Panc1 (cell line): ENCODE measurements at regions not wholly inside any gene's neighbourhood (a gene's known extent, or its start where the extent isn't known, plus 50 kb on each side); places are given as distances from the start of the nearest gene placed in this dataset.

ENCODE experiments used
- ATAC-seq: fragments of 200-7000 bp; cut with Tn5 transposase; 2 replicates; pipeline ENCODE4 v1.9.1; 2020; ENCODE audit warnings: mild to moderate bottlenecking, moderate library complexity
- BruUV-seq: library from RNA; stranded (reverse); fragments of 400-500 nt; replicated peaks from 2 replicates; lab custom pipeline; 2021; lab: Mats Ljungman, UMichigan
- CTCF ChIA-PET: fragments of 300-600 bp; sonication (Branson Sonifier 250); formaldehyde crosslinking; loops from one replicate; lab custom pipeline; 2022; ENCODE audit warnings: antibody characterized with exemption; lab: Charles Lee
- POLR2A ChIA-PET: fragments of 300-600 bp; sonication (Branson Sonifier 250); formaldehyde crosslinking; loops from one replicate; lab custom pipeline; 2022; ENCODE audit warnings: antibody characterized with exemption; lab: Charles Lee
- DNase-seq: peaks from one replicate; pipeline ENCODE4 v3.0.0-alpha.2; 2010; ENCODE audit warnings: low read depth, low spot score
- H3K27ac ChIP-seq: 2 replicates; pipeline ENCODE4 v1.5.1; 2011; ENCODE audit warnings: mild to moderate bottlenecking, low read length, inconsistent platforms
- H3K27me3 ChIP-seq: fragments of 200-500 bp; sonication (Bioruptor generic); 2 replicates; pipeline ENCODE4 v1.6.0; 2014; ENCODE audit warnings: low read length, inconsistent platforms; ENCODE audit not compliant: control insufficient read depth, insufficient read depth
- H3K36me3 ChIP-seq: fragments of 200-500 bp; sonication (Bioruptor generic); 2 replicates; pipeline ENCODE4 v1.5.1; 2014; ENCODE audit warnings: inconsistent platforms, mild to moderate bottlenecking, low read length, moderate library complexity; ENCODE audit not compliant: control insufficient read depth, insufficient read depth
- H3K4me1 ChIP-seq: 2 replicates; pipeline ENCODE4 v1.5.1; 2011; ENCODE audit warnings: inconsistent platforms, mild to moderate bottlenecking, low read length, moderate library complexity; ENCODE audit not compliant: control insufficient read depth, insufficient read depth
- H3K4me3 ChIP-seq, 2 experiments: 2 replicates each; pipeline ENCODE4 v1.5.1; 2011 to 2012; ENCODE audit warnings: low read depth in 2 of 2, low read length in 2 of 2, mild to moderate bottlenecking in 2 of 2, inconsistent platforms in 1 of 2, moderate library complexity in 1 of 2
- H3K9me3 ChIP-seq: fragments of 200-500 bp; sonication (Bioruptor generic); 2 replicates; pipeline ENCODE4 v1.5.1; 2014; ENCODE audit warnings: low read depth, mild to moderate bottlenecking, inconsistent platforms, low read length, moderate library complexity; ENCODE audit not compliant: control insufficient read depth, insufficient read depth
- CTCF ChIP-seq: fragments of 450-650 bp; IDR thresholded peaks from 2 replicates; pipeline ENCODE4 v1.5.1; 2017; ENCODE audit warnings: mild to moderate bottlenecking
- POLR2AphosphoS5 ChIP-seq: IDR thresholded peaks from 2 replicates; pipeline ENCODE4 v1.6.1; 2012; ENCODE audit warnings: mild to moderate bottlenecking, low read depth, low read length, moderate library complexity
- REST ChIP-seq, 2 experiments: IDR thresholded peaks; 2 replicates each; pipeline ENCODE4 v1.6.1; 2011 to 2012; ENCODE audit warnings: low read depth in 2 of 2, control low read depth in 1 of 2, low read length in 1 of 2, mild to moderate bottlenecking in 1 of 2, moderate library complexity in 1 of 2; ENCODE audit not compliant: insufficient read depth in 1 of 2
- SIN3A ChIP-seq: IDR thresholded peaks from 2 replicates; pipeline ENCODE4 v1.6.1; 2012; ENCODE audit warnings: low read depth, mild to moderate bottlenecking, low read length, moderate library complexity, borderline replicate concordance; ENCODE audit not compliant: insufficient read depth
- TCF7L2 ChIP-seq: IDR thresholded peaks from 2 replicates; pipeline ENCODE4 v1.6.1; 2011; ENCODE audit warnings: mild to moderate bottlenecking, low read depth, low read length, inconsistent platforms
- in situ Hi-C: cut with HindIII; loops from 2 replicates; pipeline ENCODE4 v1.10.0; 2016; ENCODE audit warnings: low sequenced_read_pairs, low pct_unique_long_range_greater_than_20kb
- intact Hi-C: fragments of 100-400 bp; cut with micrococcal nuclease; formaldehyde crosslinking; loops from one replicate; pipeline ENCODE4 v1.10.0; 2022; ENCODE audit not compliant: unreplicated experiment

DNA sequence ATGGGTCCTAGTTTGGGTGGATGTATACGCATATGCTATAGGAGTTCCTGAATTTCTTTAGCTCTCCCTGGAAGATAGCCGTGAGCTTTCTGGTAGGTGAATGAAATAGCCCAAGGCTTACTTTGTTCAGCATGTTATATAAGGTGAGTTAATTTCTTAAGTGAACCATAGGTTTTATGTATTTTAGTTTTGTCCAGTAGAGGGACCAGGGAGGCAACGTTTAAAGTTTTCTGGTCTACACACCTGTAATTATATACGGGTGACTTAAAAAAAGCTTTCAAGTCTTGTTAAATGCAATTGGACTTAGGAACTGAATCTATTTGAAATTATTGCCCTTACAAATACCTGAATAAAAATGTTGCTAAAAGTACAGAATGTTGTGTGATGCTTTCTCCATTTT is 402.5 kb upstream of the DDX18 start:
- TF ChIP-seq CTCF (no peak), POLR2AphosphoS5 (no peak), SIN3A (no peak), REST (IDR thresholded peaks at IDR 0.05; ENCODE audit: insufficient read depth in 1 of 2, low read depth in 2 of 2, low read length in 1 of 2) (no peak), TCF7L2 (no peak)
- Histone ChIP-seq H3K9me3 (no peaks in the 10 kb centered on the region), H3K27ac (no peak overlapping the region), H3K4me3 (no peak overlapping the region), H3K4me1 (no peaks in the 10 kb centered on the region), H3K27me3 (no peaks in the 10 kb centered on the region), H3K36me3 (no peaks in the 10 kb centered on the region)
- intact Hi-C loops (no loop called here), in situ Hi-C loops (no loop called here)
- no peak for ATAC-seq
- ChIA-PET POLR2A (no interaction called here), CTCF (no interaction called here)
- BruUV-seq, result no TSS peak
- DNase-seq, result no peak

GRCh38 chr2:117432746-117433145 is 381.7 kb upstream of the DDX18 start:
- H3K27me3 ChIP-seq, result no peaks in the 10 kb centered on the region
- H3K27ac ChIP-seq, result no peak overlapping the region
- no peak for DNase-seq
- no peaks in the 10 kb centered on the region for H3K4me1 ChIP-seq
- CTCF ChIA-PET, result no interaction called here
- ATAC-seq, result no peak
- H3K4me3 ChIP-seq, result no peak overlapping the region
- intact Hi-C loops, result no loop called here
- no peaks in the 10 kb centered on the region for H3K36me3 ChIP-seq
- in situ Hi-C loops, result no loop called here
- TF ChIP-seq REST (IDR thresholded peaks at IDR 0.05; ENCODE audit: insufficient read depth in 1 of 2, low read depth in 2 of 2, low read length in 1 of 2), result no peak
- TF ChIP-seq POLR2AphosphoS5, result no peak
- TF ChIP-seq CTCF, result no peak
- no peak for TF ChIP-seq TCF7L2
- TF ChIP-seq SIN3A, result no peak
- BruUV-seq, result no TSS peak
- POLR2A ChIA-PET, result no interaction called here
- H3K9me3 ChIP-seq, result no peaks in the 10 kb centered on the region
